ENCODE measurements at regions not wholly inside any gene's neighbourhood (a gene's known extent, or its start where the extent isn't known, plus 50 kb on each side); places are given as distances from the start of the nearest gene placed in this dataset.

DNA sequence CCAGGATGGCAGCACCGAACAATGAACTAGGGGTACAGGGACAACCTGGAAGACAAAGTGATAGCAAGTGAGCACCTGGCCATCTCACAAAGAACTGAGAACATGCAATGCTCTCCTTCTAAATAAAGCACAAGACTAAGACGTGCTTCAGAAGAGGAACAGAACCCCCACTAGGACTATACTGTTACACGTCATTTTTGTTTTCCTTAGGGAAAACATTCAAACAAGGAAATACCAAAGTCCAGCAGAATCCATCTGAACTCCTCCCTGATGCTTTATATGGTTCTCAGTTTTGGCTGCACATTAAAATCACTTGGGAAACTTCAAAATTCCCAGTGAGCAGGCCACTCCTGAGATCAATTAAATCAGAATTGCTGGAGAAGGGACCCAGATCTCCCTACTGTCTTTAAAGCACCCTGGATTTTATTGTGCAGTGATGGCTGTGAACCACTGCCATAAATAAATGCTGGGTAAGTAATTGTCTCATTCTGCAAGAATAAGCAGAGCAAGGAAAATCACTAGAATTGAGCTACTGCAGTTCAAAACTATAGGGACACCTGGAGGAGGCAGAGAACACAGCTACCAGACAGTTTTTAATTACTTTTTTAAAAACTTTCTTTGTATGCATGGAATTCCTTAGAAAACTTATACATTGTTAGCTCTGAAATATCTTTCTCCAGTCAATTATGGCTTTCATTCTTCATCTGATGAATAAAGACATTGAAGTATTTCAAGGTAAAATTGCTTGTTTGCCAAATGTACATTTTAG, 866.5 kb upstream of the GHITM start:
- Histone ChIP-seq H3K27ac (no peak overlapping the region), H3F3A (ENCODE audit: insufficient read depth, low read depth) (no peaks in the 10 kb centered on the region), H2AFZ (no peak overlapping the region), H3K4me2 (no peak overlapping the region), H3K27me3 (ENCODE audit: insufficient read depth, low read depth) (no peaks in the 10 kb centered on the region), H3K9me3 (ENCODE audit: insufficient read depth, low read depth) (no peaks in the 10 kb centered on the region), H3K9me2 (ENCODE audit: insufficient read depth) (no peaks in the 10 kb centered on the region), H3K36me3 (ENCODE audit: low read depth) (no peaks in the 10 kb centered on the region), H3K79me2 (ENCODE audit: low read depth) (no peaks in the 10 kb centered on the region), H3K4me1 (replicated peaks; ENCODE audit: insufficient read depth) (no peaks in the 10 kb centered on the region), H3K4me3 (no peak overlapping the region), H4K20me1 (ENCODE audit: insufficient read depth) (no peaks in the 10 kb centered on the region)
- no peak for DNase-seq
- CTCF ChIA-PET = no interaction called here
- TF ChIP-seq CTCF (conservative IDR thresholded peaks at IDR 0.05) = no peak
- TF ChIP-seq EZH2 (IDR thresholded peaks at IDR 0.05; ENCODE audit: low read depth) = no peak
- POLR2A ChIA-PET (ENCODE audit: unreplicated experiment) = no interaction called here
- intact Hi-C loops (cut with micrococcal nuclease; ENCODE audit: unreplicated experiment) = no loop called here
- BruUV-seq (replicated peaks) = no TSS peak

- ChIA-PET POLR2A (ENCODE audit: unreplicated experiment) (no interaction called here), CTCF (no interaction called here)
- Histone ChIP-seq H3K27me3 (ENCODE audit: insufficient read depth, low read depth) (no peaks in the 10 kb centered on the region), H3K4me3 (no peak overlapping the region), H4K20me1 (ENCODE audit: insufficient read depth) (no peaks in the 10 kb centered on the region), H3K9me3 (ENCODE audit: insufficient read depth, low read depth) (no peaks in the 10 kb centered on the region), H3K79me2 (ENCODE audit: low read depth) (no peaks in the 10 kb centered on the region), H3F3A (ENCODE audit: insufficient read depth, low read depth) (no peaks in the 10 kb centered on the region), H3K4me1 (replicated peaks; ENCODE audit: insufficient read depth) (no peaks in the 10 kb centered on the region), H3K27ac (no peak overlapping the region), H3K4me2 (no peak overlapping the region), H3K9me2 (ENCODE audit: insufficient read depth) (no peaks in the 10 kb centered on the region; the same call in 1 of the 2 replicates), H2AFZ (no peak overlapping the region), H3K36me3 (ENCODE audit: low read depth) (no peaks in the 10 kb centered on the region)
- no TSS peak for BruUV-seq (replicated peaks)
- TF ChIP-seq CTCF (conservative IDR thresholded peaks at IDR 0.05) = no peak
- no peak for DNase-seq
- intact Hi-C loops (cut with micrococcal nuclease; ENCODE audit: unreplicated experiment) = no loop called here
Observed at GRCh38 chr10:83274088-83274487, 865.2 kb upstream of the GHITM start.

DNA sequence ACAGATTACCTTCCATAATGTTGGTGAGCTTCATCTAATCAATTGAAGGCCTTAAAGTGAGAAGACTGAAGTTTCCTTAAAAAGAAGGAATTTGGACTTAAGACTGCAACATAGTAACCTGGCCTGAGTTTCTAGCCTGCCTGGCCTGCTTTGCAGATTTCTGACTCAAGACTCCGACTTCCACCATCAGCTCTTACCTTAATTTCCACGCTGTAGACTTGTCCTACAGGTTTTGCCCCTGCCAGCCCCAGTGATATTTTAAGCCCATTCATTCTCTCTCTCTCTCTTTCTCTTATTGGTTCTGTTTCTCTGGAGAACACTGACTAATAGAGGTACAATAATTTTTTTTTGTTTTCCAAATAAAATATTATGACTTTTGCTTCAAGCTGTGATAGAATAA, 862.3 kb upstream of the GHITM start:
- DNase-seq = no peak
- intact Hi-C loops (cut with micrococcal nuclease; ENCODE audit: unreplicated experiment) = no loop called here

More for the DNA sequence above, 862.3 kb upstream of the GHITM start:
- TF ChIP-seq EZH2 (IDR thresholded peaks at IDR 0.05; ENCODE audit: low read depth) (no peak), CTCF (conservative IDR thresholded peaks at IDR 0.05) (no peak)
- no peaks in the 10 kb centered on the region for H3K27me3 ChIP-seq (ENCODE audit: insufficient read depth, low read depth)
- no peak overlapping the region for H3K4me3 ChIP-seq
- ChIA-PET POLR2A (ENCODE audit: unreplicated experiment) (no interaction called here), CTCF (no interaction called here)
- no peaks in the 10 kb centered on the region for H3K79me2 ChIP-seq (ENCODE audit: low read depth)
- H4K20me1 ChIP-seq (ENCODE audit: insufficient read depth) = no peaks in the 10 kb centered on the region
- no peak overlapping the region for H3K4me2 ChIP-seq
- no peaks in the 10 kb centered on the region for H3K9me3 ChIP-seq (ENCODE audit: insufficient read depth, low read depth)
- no peaks in the 10 kb centered on the region for H3K4me1 ChIP-seq (replicated peaks; ENCODE audit: insufficient read depth)
- H3K36me3 ChIP-seq (ENCODE audit: low read depth) = no peaks in the 10 kb centered on the region
- no peak overlapping the region for H2AFZ ChIP-seq
- no peaks in the 10 kb centered on the region; the same call in 1 of the 2 replicates for H3K9me2 ChIP-seq (ENCODE audit: insufficient read depth)
- no TSS peak for BruUV-seq (replicated peaks)
- H3K27ac ChIP-seq = no peak overlapping the region
- no peaks in the 10 kb centered on the region for H3F3A ChIP-seq (ENCODE audit: insufficient read depth, low read depth)
